SU-DHL-6 (cell line): ENCODE measurements at regions not wholly inside any gene's neighbourhood (a gene's known extent, or its start where the extent isn't known, plus 50 kb on each side); places are given as distances from the start of the nearest gene placed in this dataset.

Experiments
- H2AFZ ChIP-seq: fragments of 200-600 bp; sonication (generic); 2 replicates; pipeline ENCODE4 v1.6.1; 2014; ENCODE audit warnings: low read depth, mild to moderate bottlenecking, moderate library complexity, mixed read lengths, antibody characterized with exemption, low read length; ENCODE audit not compliant: severe bottlenecking
- H3F3A ChIP-seq: fragments of 200-600 bp; shearing (Covaris generic); 2 replicates; pipeline ENCODE4 v1.6.0; 2016; ENCODE audit warnings: antibody characterized with exemption, mild to moderate bottlenecking; ENCODE audit not compliant: insufficient read depth
- H3K27ac ChIP-seq: fragments of 200-600 bp; sonication (generic); 2 replicates; pipeline ENCODE4 v1.5.1; 2016; ENCODE audit warnings: low read depth, mild to moderate bottlenecking, low read length, moderate library complexity, mixed read lengths
- H3K27me3 ChIP-seq: fragments of 200-600 bp; sonication (generic), shearing (Covaris generic); 2 replicates; pipeline ENCODE4 v1.6.0; 2014; ENCODE audit warnings: mild to moderate bottlenecking, low read length
- H3K36me3 ChIP-seq: fragments of 200-600 bp; sonication (generic); 2 replicates; pipeline ENCODE4 v1.6.1; 2014; ENCODE audit warnings: mild to moderate bottlenecking, low read length, mixed read lengths
- H3K4me2 ChIP-seq: fragments of 300-600, 200-600 bp; shearing (Covaris generic), sonication (generic); 2 replicates; pipeline ENCODE4 v1.6.0; 2014; ENCODE audit warnings: low read length, low read depth, mild to moderate bottlenecking; ENCODE audit not compliant: poor library complexity, severe bottlenecking
- H3K4me3 ChIP-seq: fragments of 200-600 bp; sonication (generic); 2 replicates; pipeline ENCODE4 v1.5.1; 2014; ENCODE audit warnings: antibody characterized with exemption, low read length, mild to moderate bottlenecking, mixed read lengths; ENCODE audit not compliant: insufficient read depth, poor library complexity, severe bottlenecking
- H3K79me2 ChIP-seq: fragments of 200-600 bp; sonication (generic); 2 replicates; pipeline ENCODE4 v1.6.1; 2014; ENCODE audit warnings: mild to moderate bottlenecking, low read length, moderate library complexity; ENCODE audit not compliant: insufficient read depth
- H3K9ac ChIP-seq: fragments of 200-600 bp; sonication (generic); 2 replicates; pipeline ENCODE4 v1.7.0; 2014; ENCODE audit warnings: mild to moderate bottlenecking, low read length
- H3K9me2 ChIP-seq: fragments of 200-600 bp; sonication (generic); replicated peaks from 2 replicates; pipeline ENCODE4 v1.6.1; 2014; ENCODE audit warnings: low read length; ENCODE audit not compliant: insufficient read depth
- H3K9me3 ChIP-seq: fragments of 200-600 bp; sonication (generic); 2 replicates; pipeline ENCODE4 v1.6.1; 2014; ENCODE audit warnings: low read length, mixed read lengths; ENCODE audit not compliant: insufficient read depth
- H4K20me1 ChIP-seq: fragments of 200-600 bp; sonication (generic); 2 replicates; pipeline ENCODE4 v1.6.1; 2014; ENCODE audit warnings: low read depth, mild to moderate bottlenecking, antibody characterized with exemption, low read length, moderate library complexity, mixed read lengths
- EZH2phosphoT487 ChIP-seq: fragments of 200-600 bp; sonication (generic), shearing (Covaris generic); conservative IDR thresholded peaks from 2 replicates; pipeline ENCODE4 v1.6.1; 2018; ENCODE audit warnings: mild to moderate bottlenecking, antibody characterized with exemption, low read length, moderate library complexity, mixed read lengths
- TF ChIP-seq, protein P1 (sequence below): fragments of 200-600 bp; sonication (generic); IDR thresholded peaks from one replicate; pipeline ENCODE4 v1.5.1; 2017; ENCODE audit warnings: antibody characterized with exemption, mild to moderate bottlenecking, low read length, moderate library complexity; ENCODE audit not compliant: insufficient read depth, poor library complexity, severe bottlenecking

DNA sequence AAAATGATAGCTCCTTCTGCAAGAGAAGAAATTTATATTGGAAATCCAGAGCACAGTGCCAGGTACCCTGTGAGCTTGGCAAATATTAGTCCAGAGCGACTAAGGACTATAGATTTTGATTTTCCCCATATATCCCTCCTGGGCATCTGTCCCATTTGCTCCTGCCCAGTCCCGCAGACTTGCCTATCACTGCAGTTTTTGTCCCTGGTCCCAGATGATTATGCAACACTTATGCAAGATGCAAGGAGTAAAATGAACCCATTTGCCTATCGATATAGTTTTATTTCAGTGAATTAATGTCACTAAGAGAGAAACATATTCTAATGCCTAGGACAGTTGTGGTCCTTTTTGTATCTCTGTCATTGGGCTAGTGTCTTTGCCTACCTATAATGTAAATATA, 215.9 kb upstream of the BMP4 start:
- Histone ChIP-seq H3K9ac (no peak overlapping the region), H2AFZ (no peak overlapping the region), H3K36me3 (no peaks in the 10 kb centered on the region), H3F3A (no peaks in the 10 kb centered on the region), H3K4me3 (no peak overlapping the region), H3K4me2 (no peak overlapping the region), H3K9me2 (no peaks in the 10 kb centered on the region), H3K27ac (no peak overlapping the region), H3K9me3 (no peaks in the 10 kb centered on the region), H3K27me3 (no peaks in the 10 kb centered on the region), H4K20me1 (no peaks in the 10 kb centered on the region), H3K79me2 (no peaks in the 10 kb centered on the region)
- TF ChIP-seq EZH2phosphoT487 = no peak
- TF ChIP-seq, protein P1, sequence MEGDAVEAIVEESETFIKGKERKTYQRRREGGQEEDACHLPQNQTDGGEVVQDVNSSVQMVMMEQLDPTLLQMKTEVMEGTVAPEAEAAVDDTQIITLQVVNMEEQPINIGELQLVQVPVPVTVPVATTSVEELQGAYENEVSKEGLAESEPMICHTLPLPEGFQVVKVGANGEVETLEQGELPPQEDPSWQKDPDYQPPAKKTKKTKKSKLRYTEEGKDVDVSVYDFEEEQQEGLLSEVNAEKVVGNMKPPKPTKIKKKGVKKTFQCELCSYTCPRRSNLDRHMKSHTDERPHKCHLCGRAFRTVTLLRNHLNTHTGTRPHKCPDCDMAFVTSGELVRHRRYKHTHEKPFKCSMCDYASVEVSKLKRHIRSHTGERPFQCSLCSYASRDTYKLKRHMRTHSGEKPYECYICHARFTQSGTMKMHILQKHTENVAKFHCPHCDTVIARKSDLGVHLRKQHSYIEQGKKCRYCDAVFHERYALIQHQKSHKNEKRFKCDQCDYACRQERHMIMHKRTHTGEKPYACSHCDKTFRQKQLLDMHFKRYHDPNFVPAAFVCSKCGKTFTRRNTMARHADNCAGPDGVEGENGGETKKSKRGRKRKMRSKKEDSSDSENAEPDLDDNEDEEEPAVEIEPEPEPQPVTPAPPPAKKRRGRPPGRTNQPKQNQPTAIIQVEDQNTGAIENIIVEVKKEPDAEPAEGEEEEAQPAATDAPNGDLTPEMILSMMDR = no peak

DNA sequence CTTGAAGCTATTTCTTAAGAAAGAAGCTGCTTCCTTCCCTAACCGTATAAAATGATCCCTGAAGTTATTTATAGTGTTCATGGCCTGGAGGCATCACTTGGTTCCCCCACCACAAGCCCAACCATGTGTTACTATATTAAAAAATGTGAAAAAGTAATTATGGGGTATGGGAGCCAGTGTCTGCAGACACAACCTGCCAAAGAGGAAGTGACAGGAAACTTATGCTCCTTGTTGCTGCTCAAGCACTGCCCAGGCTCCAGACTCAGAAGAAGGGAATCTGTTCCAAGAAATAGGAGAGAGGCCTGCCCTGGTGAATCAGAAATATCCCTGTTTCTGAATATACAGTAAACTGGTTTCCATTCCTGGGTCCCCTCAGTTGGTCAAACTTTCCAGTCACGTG, 217.2 kb upstream of the BMP4 start:
- TF ChIP-seq, protein P1 = no peak
- no peak for TF ChIP-seq EZH2phosphoT487
- Histone ChIP-seq H3K9me3 (no peaks in the 10 kb centered on the region), H3K4me2 (no peak overlapping the region), H3K4me3 (no peak overlapping the region), H3K27ac (no peak overlapping the region), H3K36me3 (no peaks in the 10 kb centered on the region), H3F3A (no peaks in the 10 kb centered on the region), H4K20me1 (no peaks in the 10 kb centered on the region), H2AFZ (no peak overlapping the region), H3K9ac (no peak overlapping the region), H3K9me2 (no peaks in the 10 kb centered on the region), H3K27me3 (no peaks in the 10 kb centered on the region), H3K79me2 (no peaks in the 10 kb centered on the region)

DNA sequence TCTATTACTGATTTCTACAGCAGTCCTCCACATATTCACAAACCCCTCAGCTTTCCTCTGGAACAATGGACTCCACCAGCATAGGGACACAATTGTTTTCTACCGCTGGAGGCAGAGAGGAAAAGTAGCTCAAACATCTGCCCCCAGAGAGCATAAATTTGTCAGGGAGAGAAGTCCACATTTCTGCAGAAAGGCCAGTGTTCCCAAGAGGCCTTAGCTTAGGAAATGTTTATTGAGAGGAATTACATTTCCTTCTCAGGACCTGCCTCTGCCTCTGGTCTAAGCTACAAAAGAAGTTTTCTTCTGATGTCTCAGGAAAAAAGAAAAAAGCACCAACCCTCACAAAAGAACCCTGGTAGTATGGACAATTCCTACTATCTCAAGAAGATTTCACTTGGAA, 217.8 kb upstream of the BMP4 start:
- Histone ChIP-seq H3K9ac (no peak overlapping the region), H3K27me3 (no peaks in the 10 kb centered on the region), H2AFZ (no peak overlapping the region), H3K4me2 (no peak overlapping the region), H3K36me3 (no peaks in the 10 kb centered on the region), H3K4me3 (no peak overlapping the region), H3K9me3 (no peaks in the 10 kb centered on the region), H3K9me2 (no peaks in the 10 kb centered on the region), H4K20me1 (no peaks in the 10 kb centered on the region), H3K79me2 (no peaks in the 10 kb centered on the region), H3K27ac (no peak overlapping the region), H3F3A (no peaks in the 10 kb centered on the region)
- TF ChIP-seq, protein P1 = no peak
- no peak for TF ChIP-seq EZH2phosphoT487
